ENCODE measurements at regions not wholly inside any gene's neighbourhood (a gene's known extent, or its start where the extent isn't known, plus 50 kb on each side); places are given as distances from the start of the nearest gene placed in this dataset.

GRCh38 chr11:80517701-80518100 lies 1076.9 kb upstream of the TENM4 start:
- no peak overlapping the region for H3K4me3 ChIP-seq
- no peak overlapping the region for H3K27ac ChIP-seq
- TF ChIP-seq Cebpa-rat (IDR thresholded peaks at IDR 0.05): no peak
- 0 out of 22 replicates have a peak, but pooled peaks cover 0 to 4% (median 0%) of the 10 kb centered on the region in 11 experiments for H3K9me3 ChIP-seq (replicated peaks in 1 of 11)
- H3K4me2 ChIP-seq: no peak overlapping the region
- H3K4me1 ChIP-seq: no peaks in the 10 kb centered on the region
- H3K9ac ChIP-seq: no peak overlapping the region
- H3K36me3 ChIP-seq: no peaks in the 10 kb centered on the region
- H3K27me3 ChIP-seq: no peaks in the 10 kb centered on the region
- H4K20me1 ChIP-seq: no peaks in the 10 kb centered on the region

- Histone ChIP-seq H3K4me2 (no peak overlapping the region), H3K27ac (no peak overlapping the region), H3K36me3 (no peaks in the 10 kb centered on the region), H3K4me3 (no peak overlapping the region), H3K9me3 (replicated peaks in 1 of 11) (0 out of 22 replicates have a peak, but pooled peaks cover 0 to 4% (median 0%) of the 10 kb centered on the region in 11 experiments), H3K4me1 (no peaks in the 10 kb centered on the region), H3K9ac (no peak overlapping the region), H4K20me1 (no peaks in the 10 kb centered on the region), H3K27me3 (no peaks in the 10 kb centered on the region)
- TF ChIP-seq Cebpa-rat (IDR thresholded peaks at IDR 0.05): no peak
These were observed 1074.3 kb upstream of the TENM4 start for GRCh38 chr11:80515097-80515496.

- no peak for TF ChIP-seq Cebpa-rat (IDR thresholded peaks at IDR 0.05)
- Histone ChIP-seq H3K36me3 (no peaks in the 10 kb centered on the region), H3K9me3 (replicated peaks in 1 of 11) (peaks cover 0 to 12% (median 0%) of the 10 kb centered on the region in 11 experiments; a peak in 3 of 22 replicates), H4K20me1 (no peaks in the 10 kb centered on the region), H3K27me3 (no peaks in the 10 kb centered on the region), H3K27ac (no peak overlapping the region), H3K4me1 (no peaks in the 10 kb centered on the region), H3K4me2 (no peak overlapping the region), H3K9ac (no peak overlapping the region), H3K4me3 (no peak overlapping the region)
These were observed 1071.7 kb upstream of the TENM4 start for GRCh38 chr11:80512491-80512890.

- H3K4me2 ChIP-seq: no peak overlapping the region
- no peaks in the 10 kb centered on the region for H3K27me3 ChIP-seq
- TF ChIP-seq Cebpa-rat (IDR thresholded peaks at IDR 0.05): no peak
- H3K4me1 ChIP-seq: no peaks in the 10 kb centered on the region
- H3K9me3 ChIP-seq (replicated peaks in 1 of 11): peaks cover 0 to 12% (median 0%) of the 10 kb centered on the region in 11 experiments; a peak in 3 of 22 replicates
- H3K9ac ChIP-seq: no peak overlapping the region
- no peak overlapping the region for H3K4me3 ChIP-seq
- H3K27ac ChIP-seq: no peak overlapping the region
- H4K20me1 ChIP-seq: no peaks in the 10 kb centered on the region
- no peaks in the 10 kb centered on the region for H3K36me3 ChIP-seq
These were observed 1064.9 kb upstream of the TENM4 start for GRCh38 chr11:80505771-80506170.

GRCh38 chr11:80503990-80504389 lies 1063.2 kb upstream of the TENM4 start:
- H3K27me3 ChIP-seq: no peaks in the 10 kb centered on the region
- no peak overlapping the region for H3K9ac ChIP-seq
- no peak for TF ChIP-seq Cebpa-rat (IDR thresholded peaks at IDR 0.05)
- no peak overlapping the region for H3K4me3 ChIP-seq
- no peaks in the 10 kb centered on the region for H3K4me1 ChIP-seq
- H3K9me3 ChIP-seq (replicated peaks in 1 of 11): peaks cover 0 to 6% (median 0%) of the 10 kb centered on the region in 11 experiments; a peak in 2 of 22 replicates
- no peaks in the 10 kb centered on the region for H3K36me3 ChIP-seq
- no peak overlapping the region for H3K27ac ChIP-seq
- no peaks in the 10 kb centered on the region for H4K20me1 ChIP-seq
- no peak overlapping the region for H3K4me2 ChIP-seq

- Histone ChIP-seq H3K4me1 (no peaks in the 10 kb centered on the region), H3K4me2 (no peak overlapping the region)
These were observed 1061.7 kb upstream of the TENM4 start for GRCh38 chr11:80502511-80502910.

GRCh38 chr11:80495116-80495515 lies 1054.3 kb upstream of the TENM4 start:
- Histone ChIP-seq H3K4me3 (no peak overlapping the region), H3K4me2 (no peak overlapping the region), H3K4me1 (no peaks in the 10 kb centered on the region), H3K36me3 (no peaks in the 10 kb centered on the region), H4K20me1 (no peaks in the 10 kb centered on the region), H3K9me3 (replicated peaks in 1 of 11) (peaks cover 23 to 34% (median 30%) of the 10 kb centered on the region in 11 experiments; a peak in 21 of 22 replicates), H3K27me3 (no peaks in the 10 kb centered on the region), H3K9ac (no peak overlapping the region), H3K27ac (no peak overlapping the region)
- TF ChIP-seq Cebpa-rat (IDR thresholded peaks at IDR 0.05): no peak

More at GRCh38 chr11:80502511-80502910, 1061.7 kb upstream of the TENM4 start:
- Histone ChIP-seq H3K27ac (no peak overlapping the region), H3K4me3 (no peak overlapping the region), H3K36me3 (no peaks in the 10 kb centered on the region), H3K9me3 (replicated peaks in 1 of 11) (peaks cover 0 to under 1% (median 0%) of the 10 kb centered on the region in 11 experiments; a peak in 1 of 22 replicates), H3K9ac (no peak overlapping the region), H3K27me3 (no peaks in the 10 kb centered on the region), H4K20me1 (no peaks in the 10 kb centered on the region)
- no peak for TF ChIP-seq Cebpa-rat (IDR thresholded peaks at IDR 0.05)

- H3K27ac ChIP-seq: no peak overlapping the region
- H3K4me1 ChIP-seq: peaks cover 0 to 10% (median 0%) of the 10 kb centered on the region in 10 experiments; a peak in 2 of 20 replicates
- no peaks in the 10 kb centered on the region for H3K9me3 ChIP-seq (replicated peaks in 1 of 11)
- TF ChIP-seq Cebpa-rat (IDR thresholded peaks at IDR 0.05): no peak
- H4K20me1 ChIP-seq: no peaks in the 10 kb centered on the region
- H3K36me3 ChIP-seq: no peaks in the 10 kb centered on the region
- H3K4me2 ChIP-seq: no peak overlapping the region
- no peaks in the 10 kb centered on the region for H3K27me3 ChIP-seq
- H3K4me3 ChIP-seq: no peak overlapping the region
- no peak overlapping the region for H3K9ac ChIP-seq
These were observed 1047.1 kb upstream of the TENM4 start for GRCh38 chr11:80487952-80488351.

- H3K4me2 ChIP-seq: no peak overlapping the region
- H3K4me3 ChIP-seq: no peak overlapping the region
- TF ChIP-seq Cebpa-rat (IDR thresholded peaks at IDR 0.05): no peak
- peaks cover 0 to 10% (median 0%) of the 10 kb centered on the region in 10 experiments; a peak in 2 of 20 replicates for H3K4me1 ChIP-seq
- H3K27me3 ChIP-seq: no peaks in the 10 kb centered on the region
- H3K27ac ChIP-seq: no peak overlapping the region
- H3K36me3 ChIP-seq: no peaks in the 10 kb centered on the region
- H3K9me3 ChIP-seq (replicated peaks in 1 of 11): no peaks in the 10 kb centered on the region
- no peaks in the 10 kb centered on the region for H4K20me1 ChIP-seq
- H3K9ac ChIP-seq: no peak overlapping the region
These were observed 1045.8 kb upstream of the TENM4 start for GRCh38 chr11:80486678-80487077.

GRCh38 chr11:80477178-80477577 lies 1036.3 kb upstream of the TENM4 start:
- TF ChIP-seq Cebpa-rat (IDR thresholded peaks at IDR 0.05): no peak
- Histone ChIP-seq H3K4me3 (no peak overlapping the region), H4K20me1 (no peaks in the 10 kb centered on the region), H3K4me1 (peaks cover 0 to 15% (median 0%) of the 10 kb centered on the region in 10 experiments; a peak in 4 of 20 replicates), H3K4me2 (no peak overlapping the region), H3K36me3 (no peaks in the 10 kb centered on the region), H3K9me3 (replicated peaks in 1 of 11) (no peaks in the 10 kb centered on the region), H3K9ac (no peak overlapping the region), H3K27ac (no peak overlapping the region), H3K27me3 (no peaks in the 10 kb centered on the region)

All from BLaER1 treated with 17β-estradiol and CSF1 and Interleukin-3, amounts not matched to agents 10 nM and 100 nM (cell line).